WTC11 (cell line): ENCODE measurements at regions not wholly inside any gene's neighbourhood (a gene's known extent, or its start where the extent isn't known, plus 50 kb on each side); places are given as distances from the start of the nearest gene placed in this dataset.

ENCODE experiments used
- ATAC-seq: fragments of 200-7000 bp; cut with Tn5 transposase; 2 replicates; pipeline ENCODE4 v1.10.0; 2021; ENCODE audit warnings: mild to moderate bottlenecking, moderate library complexity
- CTCF ChIA-PET: fragments of 300-600 bp; sonication (Branson Sonifier 250); formaldehyde crosslinking; loops from one replicate; lab custom pipeline; 2021; ENCODE audit warnings: antibody characterized with exemption; lab: Charles Lee
- POLR2A ChIA-PET: fragments of 350-600 bp; sonication (Branson Sonifier 250); formaldehyde crosslinking; loops from one replicate; lab custom pipeline; 2021; ENCODE audit warnings: antibody characterized with exemption; lab: Charles Lee
- DNase-seq: peaks from one replicate; pipeline ENCODE4 v3.0.0; 2021; ENCODE audit warnings: low spot score
- H3K27ac Mint-ChIP-seq: 2 replicates; pipeline ENCODE4 v1.8.0; 2021; ENCODE audit warnings: mixed read lengths
- H3K27me3 Mint-ChIP-seq: 2 replicates; pipeline ENCODE4 v1.8.0; 2021; ENCODE audit warnings: low read depth, mild to moderate bottlenecking, moderate library complexity, mixed read lengths
- H3K36me3 Mint-ChIP-seq: 2 replicates; pipeline ENCODE4 v1.8.0; 2021; ENCODE audit warnings: mixed read lengths
- H3K4me1 Mint-ChIP-seq: 2 replicates; pipeline ENCODE4 v1.8.0; 2022; ENCODE audit warnings: mixed read lengths
- H3K4me3 Mint-ChIP-seq: 2 replicates; pipeline ENCODE4 v1.8.0; 2021; ENCODE audit warnings: mild to moderate bottlenecking, moderate library complexity, mixed read lengths
- H3K9me3 Mint-ChIP-seq: 2 replicates; pipeline ENCODE4 v1.8.0; 2021; ENCODE audit warnings: mixed read lengths
- ARID4B ChIP-seq: sonication (generic); formaldehyde crosslinking; IDR thresholded peaks from 2 replicates; pipeline ENCODE4 v1.8.0; 2023; ENCODE audit warnings: missing genetic modification reagents, mild to moderate bottlenecking, borderline replicate concordance
- CREM ChIP-seq: sonication (generic); formaldehyde crosslinking; IDR thresholded peaks from 2 replicates; pipeline ENCODE4 v1.8.1; 2022; ENCODE audit warnings: mild to moderate bottlenecking, missing genetic modification reagents, moderate library complexity
- E2F1 ChIP-seq: sonication (generic); formaldehyde crosslinking; IDR thresholded peaks from 2 replicates; pipeline ENCODE4 v1.8.0; 2022; ENCODE audit warnings: mild to moderate bottlenecking, missing genetic modification reagents
- ESRRA ChIP-seq: sonication (generic); formaldehyde crosslinking; IDR thresholded peaks from 2 replicates; pipeline ENCODE4 v1.8.1; 2022; ENCODE audit warnings: mild to moderate bottlenecking, missing genetic modification reagents, borderline replicate concordance
- FOXK1 ChIP-seq: sonication (generic); formaldehyde crosslinking; IDR thresholded peaks from 2 replicates; pipeline ENCODE4 v1.8.0; 2022; ENCODE audit warnings: mild to moderate bottlenecking, moderate library complexity, missing genetic modification reagents
- FOXP4 ChIP-seq: sonication (generic); formaldehyde crosslinking; IDR thresholded peaks from 2 replicates; pipeline ENCODE4 v1.8.0; 2022; ENCODE audit warnings: mild to moderate bottlenecking, missing genetic modification reagents
- GTF2I ChIP-seq: fragments of 250-450 bp; sonication (Bioruptor Pico); conservative IDR thresholded peaks from 2 replicates; pipeline ENCODE4 v1.4.0; 2021; ENCODE audit warnings: mild to moderate bottlenecking
- IRF2 ChIP-seq: sonication (generic); formaldehyde crosslinking; IDR thresholded peaks from 2 replicates; pipeline ENCODE4 v1.8.0; 2022; ENCODE audit warnings: low read depth, missing genetic modification reagents, borderline replicate concordance
- MLX ChIP-seq: sonication (generic); formaldehyde crosslinking; IDR thresholded peaks from 2 replicates; pipeline ENCODE4 v1.8.1; 2023; ENCODE audit warnings: mild to moderate bottlenecking, missing genetic modification reagents, moderate library complexity
- RORB ChIP-seq: fragments of 250-450 bp; sonication (Bioruptor Pico); IDR thresholded peaks from 2 replicates; pipeline ENCODE4 v1.9.0; 2021; ENCODE audit warnings: mild to moderate bottlenecking
- STAT6 ChIP-seq: sonication (generic); formaldehyde crosslinking; conservative IDR thresholded peaks from 2 replicates; pipeline ENCODE4 v1.8.1; 2023; ENCODE audit warnings: mild to moderate bottlenecking, low read depth, missing genetic modification reagents, moderate library complexity
- TCF7 ChIP-seq: sonication (generic); formaldehyde crosslinking; IDR thresholded peaks from 2 replicates; pipeline ENCODE4 v1.8.0; 2022; ENCODE audit warnings: mild to moderate bottlenecking, low read depth, missing genetic modification reagents, moderate library complexity
- TP53 ChIP-seq: sonication (generic); formaldehyde crosslinking; IDR thresholded peaks from 2 replicates; pipeline ENCODE4 v1.8.1; 2023; ENCODE audit warnings: mild to moderate bottlenecking, missing genetic modification reagents
- ZBTB21 ChIP-seq: sonication (generic); formaldehyde crosslinking; IDR thresholded peaks from 2 replicates; pipeline ENCODE4 v1.8.1; 2023; ENCODE audit warnings: mild to moderate bottlenecking, missing genetic modification reagents, borderline replicate concordance
- ZMAT4 ChIP-seq: fragments of 250-450 bp; sonication (Bioruptor Pico); IDR thresholded peaks from 2 replicates; pipeline ENCODE4 v1.9.0; 2021; ENCODE audit warnings: mild to moderate bottlenecking
- ZNF219 ChIP-seq: sonication (generic); formaldehyde crosslinking; IDR thresholded peaks from 2 replicates; pipeline ENCODE4 v1.8.0; 2023; ENCODE audit warnings: missing genetic modification reagents, mild to moderate bottlenecking, borderline replicate concordance
- ZNF263 ChIP-seq: sonication (generic); formaldehyde crosslinking; IDR thresholded peaks from 2 replicates; pipeline ENCODE4 v1.8.1; 2022; ENCODE audit warnings: low read depth, mild to moderate bottlenecking, moderate library complexity, missing genetic modification reagents
- ZNF425 ChIP-seq: fragments of 250-450 bp; sonication (Bioruptor Pico); conservative IDR thresholded peaks from 2 replicates; pipeline ENCODE4 v1.9.0; 2021; ENCODE audit warnings: mild to moderate bottlenecking

GRCh38 chr1:101299141-101299540 lies 62.3 kb downstream of the S1PR1 start:
- H3K9me3 Mint-ChIP-seq = no peaks in the 10 kb centered on the region
- CTCF ChIA-PET = interaction anchor here (0.7 to 2.4 kb wide), 2 partner anchors 10 to 875 kb away, joined by 3 to 8 read pairs; no protein-coding TSS in a partner anchor
- no peak for ATAC-seq
- H3K27me3 Mint-ChIP-seq = no peaks in the 10 kb centered on the region
- no peak overlapping the region for H3K4me3 Mint-ChIP-seq
- TF ChIP-seq TP53 (CRISPR knock-in tag) = no peak
- TF ChIP-seq, all 79 proteins: peak for 0
- Mint-ChIP-seq H3K36me3 (no peaks in the 10 kb centered on the region), H3K27ac (no peak overlapping the region), H3K4me1 (peaks cover 4% of the 10 kb centered on the region; the same call in 1 of the 2 replicates)
- POLR2A ChIA-PET = interaction anchor here (1.0 kb wide), 1 partner anchor 9 kb away, joined by 3 read pairs; no protein-coding TSS in a partner anchor
- DNase-seq = no peak

- POLR2A ChIA-PET = interaction anchor here (1.0 kb wide), 1 partner anchor 10 kb away, joined by 3 read pairs; no protein-coding TSS in a partner anchor
- no peaks in the 10 kb centered on the region for H3K36me3 Mint-ChIP-seq
- no peaks in the 10 kb centered on the region for H3K27me3 Mint-ChIP-seq
- H3K27ac Mint-ChIP-seq = no peak overlapping the region
- DNase-seq (no peak), ATAC-seq (no peak)
- H3K9me3 Mint-ChIP-seq = no peaks in the 10 kb centered on the region
- peaks cover 4% of the 10 kb centered on the region; the same call in 1 of the 2 replicates for H3K4me1 Mint-ChIP-seq
- no peak overlapping the region for H3K4me3 Mint-ChIP-seq
- CTCF ChIA-PET = interaction anchor here (0.7 to 2.4 kb wide), 3 partner anchors 10 to 875 kb away, joined by 3 to 12 read pairs (median 8); no protein-coding TSS in a partner anchor
- TF ChIP-seq CREM (no peak), IRF2 (CRISPR knock-in tag) (no peak), FOXK1 (CRISPR knock-in tag) (no peak), ESRRA (CRISPR knock-in tag) (no peak), ZNF219 (CRISPR knock-in tag) (no peak), E2F1 (CRISPR knock-in tag) (no peak), GTF2I (CRISPR knock-in tag) (no peak), ZNF263 (CRISPR knock-in tag) (no peak), FOXP4 (CRISPR knock-in tag) (no peak), ZMAT4 (CRISPR knock-in tag) (no peak), MLX (CRISPR knock-in tag) (no peak), TCF7 (no peak), STAT6 (no peak), ZBTB21 (CRISPR knock-in tag) (no peak), RORB (CRISPR knock-in tag) (no peak), ZNF425 (no peak), ARID4B (no peak)
Observed at GRCh38 chr1:101299710-101300109, 62.9 kb downstream of the S1PR1 start.
